Mammary epithelial cell (primary cell): ENCODE measurements at regions not wholly inside any gene's neighbourhood (a gene's known extent, or its start where the extent isn't known, plus 50 kb on each side); places are given as distances from the start of the nearest gene placed in this dataset.

Source experiments
- CTCF ChIP-seq, 2 donors: IDR thresholded peaks in 1 of 2; conservative IDR thresholded peaks in 1 of 2; 2 replicates each; pipeline ENCODE4 v1.5.1; 2011 to 2012; ENCODE audit warnings: inconsistent platforms in 2 of 2, low read length in 2 of 2, mild to moderate bottlenecking in 2 of 2, control low read depth in 1 of 2, low read depth in 1 of 2; ENCODE audit not compliant: insufficient read depth in 1 of 2; ENCODE audit errors: extremely low read depth in 1 of 2
- EZH2 ChIP-seq: IDR thresholded peaks from 2 replicates; pipeline ENCODE4 v1.6.1; 2012; ENCODE audit warnings: low read length, inconsistent platforms, borderline replicate concordance

- no peak for TF ChIP-seq EZH2
- TF ChIP-seq CTCF (conservative IDR thresholded peaks at IDR 0.05 in 1 of 2, IDR thresholded peaks at IDR 0.05 in 1 of 2; ENCODE audit: extremely low read depth in 1 of 2, insufficient read depth in 1 of 2, low read depth in 1 of 2, low read length in 2 of 2) = no peak
These were observed 986.5 kb upstream of the WWC1 start for GRCh38 chr5:167304834-167305469.
